Activated CD4-positive, alpha-beta memory T cell treated with anti-CD3 and anti-CD28 coated beads for 36 hours (primary cell): ENCODE measurements at regions not wholly inside any gene's neighbourhood (a gene's known extent, or its start where the extent isn't known, plus 50 kb on each side); places are given as distances from the start of the nearest gene placed in this dataset.

Source experiments
- CTCF ChIA-PET: fragments of 350-600 bp; sonication (Branson Sonifier 250); formaldehyde crosslinking; loops from one replicate; lab custom pipeline; 2021; ENCODE audit warnings: antibody characterized with exemption, inconsistent platforms; lab: Charles Lee
- POLR2A ChIA-PET: fragments of 350-600 bp; sonication (Branson Sonifier 250); formaldehyde crosslinking; loops from one replicate; lab custom pipeline; 2021; ENCODE audit warnings: antibody characterized with exemption; lab: Charles Lee
- DNase-seq: peaks from one replicate; pipeline ENCODE4 v3.0.0-alpha.2; 2020
- H3K27ac Mint-ChIP-seq: one replicate; pipeline ENCODE4 v1.8.0; 2021; ENCODE audit warnings: mixed read lengths
- H3K27me3 Mint-ChIP-seq: one replicate; pipeline ENCODE4 v1.8.0; 2021; ENCODE audit warnings: mixed read lengths
- H3K36me3 Mint-ChIP-seq: one replicate; pipeline ENCODE4 v1.8.0; 2021; ENCODE audit warnings: mixed read lengths
- H3K4me1 Mint-ChIP-seq: one replicate; pipeline ENCODE4 v1.8.0; 2021; ENCODE audit warnings: low read depth, mixed read lengths
- H3K4me3 Mint-ChIP-seq: one replicate; pipeline ENCODE4 v1.8.0; 2021; ENCODE audit warnings: mild to moderate bottlenecking, mixed read lengths
- H3K9me3 Mint-ChIP-seq: one replicate; pipeline ENCODE4 v1.8.0; 2021; ENCODE audit warnings: mixed read lengths
- intact Hi-C: fragments of 100-400 bp; cut with micrococcal nuclease; formaldehyde crosslinking; loops from one replicate; pipeline ENCODE4 v1.15.1; 2023

DNA sequence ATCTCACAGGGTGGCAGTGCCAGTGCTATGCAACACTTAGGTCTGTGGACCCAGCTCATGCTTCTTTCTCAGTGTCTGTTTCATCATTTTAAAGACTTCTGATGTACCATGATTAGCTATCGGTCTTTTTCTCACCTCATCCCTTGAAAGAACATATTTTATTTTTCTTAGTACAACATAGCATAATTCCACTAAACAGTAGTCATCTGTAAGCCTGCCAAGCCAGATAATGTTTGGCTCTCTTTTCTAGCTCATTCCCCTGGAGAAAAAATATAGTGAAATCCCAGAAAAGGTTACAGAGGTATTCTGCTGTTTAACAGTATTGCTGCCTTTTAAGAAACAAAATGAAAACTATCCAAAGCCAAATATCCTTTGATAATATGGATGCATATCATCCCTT lies 177.0 kb upstream of the MMS22L start:
- Mint-ChIP-seq H3K4me3 (no peak overlapping the region), H3K9me3 (no peaks in the 10 kb centered on the region), H3K27me3 (peaks cover 7% of the 10 kb centered on the region), H3K36me3 (no peaks in the 10 kb centered on the region), H3K27ac (no peak overlapping the region), H3K4me1 (no peaks in the 10 kb centered on the region)
- POLR2A ChIA-PET = no interaction called here
- CTCF ChIA-PET = no interaction called here
- intact Hi-C loops = no loop called here
- no peak for DNase-seq

DNA sequence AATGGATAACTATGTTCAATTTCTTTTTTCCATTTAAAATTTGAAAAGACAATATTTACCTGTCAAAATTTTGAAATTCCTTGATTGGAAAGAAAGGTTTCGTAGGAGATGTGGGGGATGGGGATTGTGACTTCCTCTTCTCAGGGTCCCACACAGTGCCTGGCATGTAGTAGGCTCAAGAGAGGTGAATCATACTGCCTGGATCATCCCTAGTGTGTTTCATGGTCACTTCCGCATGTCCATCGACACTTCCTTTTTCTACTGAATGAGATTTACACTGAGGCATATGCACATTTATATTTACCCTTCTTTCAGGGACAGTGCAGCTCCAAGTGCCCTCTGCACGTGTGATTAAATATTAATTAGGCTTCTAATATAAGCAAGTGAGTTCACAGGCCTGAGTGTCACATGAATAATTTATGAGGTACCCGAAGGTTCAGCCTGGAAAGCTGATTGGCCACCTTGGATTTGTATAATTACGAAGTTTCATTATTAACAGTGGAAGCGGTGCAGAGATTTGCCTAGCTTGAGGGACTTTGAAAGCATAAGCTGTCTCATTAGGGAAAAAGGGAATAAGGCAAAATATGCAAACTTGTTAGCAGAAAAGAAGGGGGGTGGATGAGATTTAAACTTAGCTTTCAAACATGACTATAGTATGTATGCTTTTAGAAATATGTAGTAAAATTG lies 177.5 kb upstream of the MMS22L start:
- POLR2A ChIA-PET = no interaction called here

DNA sequence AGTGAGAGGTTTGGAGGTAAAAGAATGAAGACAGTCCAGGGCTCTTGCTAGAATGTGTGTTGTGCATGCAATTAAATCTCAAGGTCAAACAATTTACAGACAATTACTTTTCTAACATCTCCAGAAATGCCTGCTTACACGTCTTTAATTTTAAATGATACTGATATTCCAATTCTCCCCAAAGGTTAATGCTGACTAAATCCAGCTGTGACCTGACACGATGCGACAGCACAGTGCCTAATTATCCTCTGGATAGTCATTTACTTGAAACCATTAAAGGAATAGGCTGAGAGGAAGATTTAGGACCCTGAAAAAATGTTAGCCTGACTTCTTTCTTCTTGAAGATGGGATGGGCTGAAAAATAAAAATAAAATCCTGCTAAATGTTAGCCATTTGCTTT lies 178.2 kb upstream of the MMS22L start:
- intact Hi-C loops = no loop called here
- no peaks in the 10 kb centered on the region for H3K4me1 Mint-ChIP-seq
- H3K27ac Mint-ChIP-seq = no peak overlapping the region
- H3K9me3 Mint-ChIP-seq = no peaks in the 10 kb centered on the region
- POLR2A ChIA-PET = no interaction called here
- H3K27me3 Mint-ChIP-seq = peaks cover 7% of the 10 kb centered on the region
- CTCF ChIA-PET = no interaction called here
- no peak overlapping the region for H3K4me3 Mint-ChIP-seq
- no peak for DNase-seq
- no peaks in the 10 kb centered on the region for H3K36me3 Mint-ChIP-seq

More for the DNA sequence above, 177.5 kb upstream of the MMS22L start:
- CTCF ChIA-PET = no interaction called here
- Mint-ChIP-seq H3K4me1 (no peaks in the 10 kb centered on the region), H3K36me3 (no peaks in the 10 kb centered on the region), H3K4me3 (no peak overlapping the region), H3K27ac (no peak overlapping the region), H3K27me3 (peaks cover 7% of the 10 kb centered on the region), H3K9me3 (no peaks in the 10 kb centered on the region)
- no peak for DNase-seq
- intact Hi-C loops = no loop called here

DNA sequence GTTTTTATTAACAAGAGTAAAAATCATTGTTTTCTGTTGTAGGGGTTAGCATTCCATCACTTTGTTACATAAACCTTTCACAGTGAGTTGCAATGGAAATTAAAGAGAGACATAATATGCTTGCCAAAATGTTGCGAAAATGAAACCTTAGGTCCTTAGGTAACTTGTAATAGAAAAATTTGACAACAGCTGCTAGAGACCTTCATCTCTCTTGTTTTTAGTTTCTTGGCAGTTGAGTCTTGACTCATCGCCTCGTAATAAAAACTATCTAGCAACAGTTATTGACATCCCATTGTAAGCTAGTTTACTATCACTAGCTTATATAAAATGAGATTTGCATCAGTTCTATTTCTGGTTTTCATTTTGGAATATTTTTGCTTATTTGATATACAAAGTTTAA lies 179.0 kb upstream of the MMS22L start:
- Mint-ChIP-seq H3K4me1 (no peaks in the 10 kb centered on the region), H3K36me3 (no peaks in the 10 kb centered on the region), H3K4me3 (no peak overlapping the region), H3K27ac (no peak overlapping the region), H3K9me3 (no peaks in the 10 kb centered on the region), H3K27me3 (peaks cover 8% of the 10 kb centered on the region)
- intact Hi-C loops = no loop called here
- POLR2A ChIA-PET = no interaction called here
- CTCF ChIA-PET = no interaction called here
- DNase-seq = no peak

DNA sequence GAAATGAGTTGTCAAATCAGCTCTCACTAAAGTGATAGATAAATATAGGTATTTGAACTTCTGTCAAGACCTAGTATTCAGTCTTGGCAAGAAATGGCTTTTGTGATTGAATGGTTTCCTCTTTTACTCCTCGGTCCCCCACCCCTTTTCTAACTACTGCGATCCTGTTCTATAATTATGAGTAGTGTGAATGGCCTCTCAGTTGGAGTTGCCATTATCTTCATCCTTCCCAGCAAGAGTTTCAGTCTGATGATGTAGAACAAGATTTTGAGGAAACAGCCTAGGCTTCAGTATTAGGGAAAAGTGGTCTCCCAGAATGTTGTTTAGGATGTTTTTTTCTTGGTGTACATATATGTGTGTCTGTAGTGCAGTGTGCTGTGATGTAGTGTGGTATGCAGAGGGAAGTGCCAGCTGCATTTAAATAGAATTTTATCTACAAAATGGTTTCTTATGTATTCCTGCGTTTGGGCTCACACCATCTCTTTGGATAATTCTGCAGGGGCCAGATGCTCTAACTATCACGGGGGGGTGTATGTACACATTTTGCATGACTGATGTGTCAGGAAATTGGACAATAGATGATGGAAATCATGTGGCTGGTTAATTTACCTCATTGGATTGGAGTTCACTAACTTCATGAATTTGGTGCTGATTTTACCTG lies 180.1 kb upstream of the MMS22L start:
- Mint-ChIP-seq H3K4me1 (no peaks in the 10 kb centered on the region), H3K4me3 (no peak overlapping the region), H3K9me3 (no peaks in the 10 kb centered on the region), H3K27ac (no peak overlapping the region), H3K27me3 (peaks cover 8% of the 10 kb centered on the region), H3K36me3 (no peaks in the 10 kb centered on the region)
- intact Hi-C loops = no loop called here
- DNase-seq = no peak
- ChIA-PET POLR2A (no interaction called here), CTCF (no interaction called here)

DNA sequence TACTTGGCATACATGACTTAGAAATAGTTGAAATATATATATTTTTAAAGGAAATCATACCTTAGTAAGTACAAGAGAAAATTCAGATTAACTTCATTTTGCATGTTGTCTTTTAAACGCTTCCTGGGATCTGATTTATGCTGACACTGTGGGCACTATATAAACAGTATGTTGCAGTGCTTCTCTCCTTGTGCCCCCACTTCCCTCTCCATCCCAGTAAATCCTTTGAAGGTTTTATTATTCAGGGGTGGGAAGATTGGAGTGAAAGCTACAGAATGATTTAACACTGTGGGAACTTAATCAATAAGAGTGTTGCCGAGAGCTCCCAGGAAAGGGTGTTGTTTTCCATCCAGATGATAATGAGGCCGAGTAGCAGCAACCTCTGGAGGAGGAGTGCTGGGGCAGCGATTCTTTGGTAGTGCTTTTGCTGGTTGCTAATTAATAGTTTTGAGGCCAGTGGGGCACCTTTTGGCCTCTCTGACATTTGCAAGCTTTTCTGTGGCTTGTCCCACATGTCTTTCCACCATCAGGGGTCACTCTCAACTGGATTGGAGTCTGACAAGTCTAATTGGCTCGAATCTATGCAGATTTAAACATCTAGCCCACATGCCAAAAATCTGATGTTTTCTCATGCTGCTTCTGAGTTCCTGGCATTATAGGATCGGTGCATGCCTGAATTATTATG lies 183.0 kb upstream of the MMS22L start:
- intact Hi-C loops = no loop called here
- H3K27me3 Mint-ChIP-seq = peaks cover 10% of the 10 kb centered on the region
- H3K4me3 Mint-ChIP-seq = no peak overlapping the region
- H3K27ac Mint-ChIP-seq = no peak overlapping the region
- H3K9me3 Mint-ChIP-seq = no peaks in the 10 kb centered on the region
- CTCF ChIA-PET = no interaction called here
- H3K36me3 Mint-ChIP-seq = no peaks in the 10 kb centered on the region
- H3K4me1 Mint-ChIP-seq = no peaks in the 10 kb centered on the region
- no peak for DNase-seq
- POLR2A ChIA-PET = no interaction called here

DNA sequence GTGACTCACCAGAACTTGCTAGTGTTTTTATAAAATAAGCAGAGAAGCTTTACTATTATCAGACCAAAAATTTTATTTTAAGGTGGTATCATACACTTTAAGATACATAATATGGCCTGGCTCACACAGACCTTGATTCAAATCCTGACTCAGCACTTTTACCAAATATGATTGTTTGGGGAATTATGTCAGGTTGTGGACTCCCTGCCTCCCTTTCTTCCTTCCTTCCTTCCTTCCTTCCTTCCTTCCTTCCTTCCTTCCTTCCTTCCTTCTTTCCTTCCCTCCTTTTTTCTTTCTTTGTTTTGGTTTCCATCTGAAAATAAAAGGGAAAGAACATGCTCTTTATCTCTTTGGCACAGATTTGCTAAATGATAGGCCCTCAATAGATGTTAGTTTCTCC lies 186.0 kb upstream of the MMS22L start:
- H3K36me3 Mint-ChIP-seq = no peaks in the 10 kb centered on the region
- intact Hi-C loops = no loop called here
- H3K4me3 Mint-ChIP-seq = no peak overlapping the region
- ChIA-PET CTCF (no interaction called here), POLR2A (no interaction called here)
- no peak overlapping the region for H3K27ac Mint-ChIP-seq
- peaks cover 10% of the 10 kb centered on the region for H3K27me3 Mint-ChIP-seq
- no peak for DNase-seq
- no peaks in the 10 kb centered on the region for H3K4me1 Mint-ChIP-seq
- H3K9me3 Mint-ChIP-seq = no peaks in the 10 kb centered on the region

DNA sequence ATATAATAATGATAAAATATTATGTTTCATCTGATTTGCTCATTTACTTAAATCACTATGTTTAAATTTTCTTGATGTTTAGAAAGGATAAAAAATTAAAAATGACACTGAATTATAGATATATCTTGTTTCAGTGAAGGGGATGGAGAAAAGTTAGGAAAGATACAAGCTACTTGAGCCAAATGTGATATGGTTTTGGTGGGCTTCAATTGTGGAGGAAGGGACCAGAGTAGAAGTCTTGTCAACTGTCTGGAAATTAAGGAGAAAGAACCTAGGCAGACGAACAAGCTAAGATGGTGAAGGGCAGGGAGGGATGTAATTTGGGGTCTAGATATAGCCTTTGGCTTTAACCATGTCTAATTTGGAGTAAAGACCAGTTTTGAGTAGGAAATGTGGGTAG lies 186.4 kb upstream of the MMS22L start:
- H3K4me3 Mint-ChIP-seq = no peak overlapping the region
- no peaks in the 10 kb centered on the region for H3K9me3 Mint-ChIP-seq
- H3K27ac Mint-ChIP-seq = no peak overlapping the region
- H3K4me1 Mint-ChIP-seq = no peaks in the 10 kb centered on the region
- H3K36me3 Mint-ChIP-seq = no peaks in the 10 kb centered on the region
- intact Hi-C loops = no loop called here
- ChIA-PET CTCF (no interaction called here), POLR2A (no interaction called here)
- peaks cover 10% of the 10 kb centered on the region for H3K27me3 Mint-ChIP-seq
- no peak for DNase-seq

DNA sequence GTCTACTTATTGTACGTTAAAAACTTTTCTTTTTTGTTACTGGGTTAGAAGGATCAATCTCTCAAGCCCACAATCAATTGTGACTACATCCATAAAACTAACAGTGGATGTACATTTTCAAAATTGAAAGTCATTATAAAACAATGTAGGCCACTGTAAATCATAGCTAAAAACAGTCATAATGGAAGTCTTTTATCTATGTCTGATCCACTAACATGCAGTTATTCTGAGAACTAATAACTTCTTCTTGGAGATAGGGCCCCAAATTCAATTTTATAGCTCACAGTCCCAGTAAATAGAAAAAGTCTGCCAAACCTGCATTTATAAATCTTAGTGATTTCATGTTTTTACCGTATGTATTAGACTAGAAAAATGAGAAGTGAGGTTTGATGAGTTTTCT lies 187.3 kb upstream of the MMS22L start:
- Mint-ChIP-seq H3K4me3 (no peak overlapping the region), H3K36me3 (no peaks in the 10 kb centered on the region), H3K9me3 (no peaks in the 10 kb centered on the region), H3K27ac (no peak overlapping the region), H3K27me3 (peaks cover 6% of the 10 kb centered on the region), H3K4me1 (no peaks in the 10 kb centered on the region)
- intact Hi-C loops = no loop called here
- ChIA-PET POLR2A (no interaction called here), CTCF (no interaction called here)
- DNase-seq = no peak

DNA sequence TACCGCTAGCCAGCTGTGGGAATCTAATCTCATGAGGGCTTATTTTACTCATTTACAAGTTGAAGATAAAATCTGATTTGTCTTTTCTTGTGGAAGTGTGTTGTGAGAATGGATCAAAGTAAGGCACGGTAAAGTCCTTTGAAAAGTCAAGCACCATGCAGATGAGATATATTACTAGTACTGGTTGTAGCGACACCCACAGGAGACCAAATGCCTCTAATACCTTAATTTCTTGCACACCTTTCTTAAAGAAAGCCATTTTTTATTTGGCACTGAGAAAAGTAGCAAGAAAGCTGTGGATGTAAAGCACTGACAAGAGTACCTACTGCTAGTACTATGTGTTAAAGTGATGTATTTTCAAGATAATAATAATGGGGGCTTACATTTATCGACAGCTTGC lies 191.0 kb upstream of the MMS22L start:
- no peak overlapping the region for H3K27ac Mint-ChIP-seq
- CTCF ChIA-PET = no interaction called here

DNA sequence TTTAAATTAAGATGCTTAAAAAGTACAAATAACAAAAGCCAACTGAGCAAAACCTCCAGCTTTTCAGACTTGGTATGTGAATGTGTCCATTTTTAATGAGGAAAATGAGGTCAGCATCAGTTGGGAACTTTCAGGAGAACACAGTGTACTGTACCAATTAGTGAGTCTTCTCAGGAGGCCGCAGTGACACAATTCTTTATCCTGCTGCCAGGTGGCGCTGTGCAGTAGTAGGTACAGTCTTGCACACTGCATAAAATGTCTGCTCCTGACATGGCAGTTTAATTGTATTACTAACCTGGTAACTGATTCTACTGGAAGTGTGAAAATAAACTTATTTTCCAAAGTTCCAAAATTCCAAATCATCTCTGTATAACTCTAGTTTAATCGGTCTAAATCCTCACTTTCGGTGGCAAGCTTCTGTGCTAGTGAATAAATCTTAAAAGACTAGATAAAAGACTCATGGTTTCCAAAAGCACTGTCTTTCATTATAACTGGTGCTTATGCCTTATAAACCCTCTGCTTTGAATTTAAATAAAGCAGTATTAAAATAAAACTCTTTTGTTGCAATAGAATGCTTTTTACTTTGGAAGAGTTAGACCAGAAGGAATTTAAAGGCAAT lies 214.8 kb upstream of the MMS22L start:
- Mint-ChIP-seq H3K9me3 (no peaks in the 10 kb centered on the region), H3K4me3 (no peak overlapping the region), H3K27me3 (peaks cover 12% of the 10 kb centered on the region), H3K27ac (no peak overlapping the region), H3K36me3 (no peaks in the 10 kb centered on the region), H3K4me1 (no peaks in the 10 kb centered on the region)
- DNase-seq = peak; percentile 70
- ChIA-PET CTCF (interaction anchor here (0.7 to 2.1 kb wide), 9 partner anchors 9 to 1622 kb away, joined by 3 to 14 read pairs (median 3); no protein-coding TSS in a partner anchor), POLR2A (no interaction called here)
- intact Hi-C loops = loop anchor here (1.0 kb wide), 1 partner anchor 1347 kb away; no protein-coding TSS in a partner anchor

More for the DNA sequence above, 191.0 kb upstream of the MMS22L start:
- Mint-ChIP-seq H3K9me3 (no peaks in the 10 kb centered on the region), H3K4me3 (no peak overlapping the region), H3K4me1 (no peaks in the 10 kb centered on the region), H3K36me3 (no peaks in the 10 kb centered on the region), H3K27me3 (peaks cover 4% of the 10 kb centered on the region)
- DNase-seq = no peak
- POLR2A ChIA-PET = no interaction called here
- intact Hi-C loops = no loop called here

DNA sequence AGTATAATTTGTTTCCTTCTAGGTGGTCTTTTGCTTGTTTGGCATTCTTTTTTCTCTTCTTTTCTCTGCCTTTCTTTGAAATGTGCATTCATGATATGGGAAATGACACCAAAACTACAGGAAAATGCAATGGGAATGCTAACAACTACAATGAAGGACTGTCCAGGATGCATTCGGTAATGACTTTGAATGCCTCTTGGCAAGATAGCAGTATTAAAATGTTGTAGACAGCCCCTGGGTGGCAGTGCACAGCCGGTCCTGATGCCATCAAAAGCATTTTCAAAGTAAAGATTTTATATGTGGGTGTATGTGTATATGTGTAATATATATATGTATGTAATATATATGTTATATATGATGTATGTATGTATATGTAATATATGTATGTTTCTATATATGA lies 218.8 kb upstream of the MMS22L start:
- ChIA-PET POLR2A (no interaction called here), CTCF (no interaction called here)
- intact Hi-C loops = no loop called here
- Mint-ChIP-seq H3K4me3 (no peak overlapping the region), H3K4me1 (no peaks in the 10 kb centered on the region), H3K9me3 (no peaks in the 10 kb centered on the region), H3K27ac (no peak overlapping the region), H3K27me3 (peaks cover 17% of the 10 kb centered on the region), H3K36me3 (no peaks in the 10 kb centered on the region)
- no peak for DNase-seq
